ENCODE measurements at regions not wholly inside any gene's neighbourhood (a gene's known extent, or its start where the extent isn't known, plus 50 kb on each side); places are given as distances from the start of the nearest gene placed in this dataset.

GRCh38 chr11:134613646-134614045, 201.6 kb upstream of the B3GAT1 start:
- Mint-ChIP-seq H3K4me3 (no peak overlapping the region), H3K27ac (no peak overlapping the region), H3K27me3 (peaks cover 11% of the 10 kb centered on the region), H3K9me3 (no peaks in the 10 kb centered on the region), H3K4me1 (no peaks in the 10 kb centered on the region)
- no peak for ATAC-seq
- DNase-seq, result no peak

GRCh38 chr11:134612140-134613030, 200.3 kb upstream of the B3GAT1 start:
- Mint-ChIP-seq H3K4me1 (no peaks in the 10 kb centered on the region), H3K27me3 (peaks cover 23% of the 10 kb centered on the region), H3K4me3 (no peak overlapping the region), H3K9me3 (no peaks in the 10 kb centered on the region), H3K27ac (no peak overlapping the region)
- ATAC-seq (no peak), DNase-seq (no peak)

- no peaks in the 10 kb centered on the region for H3K4me1 Mint-ChIP-seq
- ATAC-seq (no peak), DNase-seq (no peak)
- H3K4me3 Mint-ChIP-seq, result no peak overlapping the region
- H3K27me3 Mint-ChIP-seq, result peaks cover 28% of the 10 kb centered on the region
- no peak overlapping the region for H3K27ac Mint-ChIP-seq
- H3K9me3 Mint-ChIP-seq, result no peaks in the 10 kb centered on the region
Observed at GRCh38 chr11:134611537-134611936, 199.5 kb upstream of the B3GAT1 start.

GRCh38 chr11:134610116-134610910, 198.3 kb upstream of the B3GAT1 start:
- ATAC-seq, result no peak
- no peaks in the 10 kb centered on the region for H3K9me3 Mint-ChIP-seq
- peaks cover 28% of the 10 kb centered on the region for H3K27me3 Mint-ChIP-seq
- no peak overlapping the region for H3K4me3 Mint-ChIP-seq
- no peak for DNase-seq
- H3K27ac Mint-ChIP-seq, result no peak overlapping the region
- H3K4me1 Mint-ChIP-seq, result no peaks in the 10 kb centered on the region

GRCh38 chr11:134609361-134610115, 197.5 kb upstream of the B3GAT1 start:
- DNase-seq (no peak), ATAC-seq (no peak)
- Mint-ChIP-seq H3K9me3 (no peaks in the 10 kb centered on the region), H3K4me1 (no peaks in the 10 kb centered on the region), H3K4me3 (no peak overlapping the region), H3K27ac (no peak overlapping the region), H3K27me3 (peaks cover 28% of the 10 kb centered on the region)

- no peak for DNase-seq
- no peak for ATAC-seq
- Mint-ChIP-seq H3K27ac (no peak overlapping the region), H3K4me1 (no peaks in the 10 kb centered on the region), H3K4me3 (no peak overlapping the region), H3K9me3 (no peaks in the 10 kb centered on the region), H3K27me3 (peaks cover 28% of the 10 kb centered on the region)
Observed at GRCh38 chr11:134607963-134608750, 196.1 kb upstream of the B3GAT1 start.

- H3K9me3 Mint-ChIP-seq, result no peaks in the 10 kb centered on the region
- ATAC-seq (no peak), DNase-seq (no peak)
- no peak overlapping the region for H3K27ac Mint-ChIP-seq
- no peak overlapping the region for H3K4me3 Mint-ChIP-seq
- H3K27me3 Mint-ChIP-seq, result peaks cover 28% of the 10 kb centered on the region
- no peaks in the 10 kb centered on the region for H3K4me1 Mint-ChIP-seq
Observed at GRCh38 chr11:134606251-134606650, 194.2 kb upstream of the B3GAT1 start.

GRCh38 chr11:134604886-134605285, 192.8 kb upstream of the B3GAT1 start:
- Mint-ChIP-seq H3K27me3 (peaks cover 28% of the 10 kb centered on the region), H3K4me1 (no peaks in the 10 kb centered on the region), H3K9me3 (no peaks in the 10 kb centered on the region), H3K4me3 (no peak overlapping the region), H3K27ac (no peak overlapping the region)
- no peak for ATAC-seq
- DNase-seq, result no peak

GRCh38 chr11:134599299-134599771, 187.3 kb upstream of the B3GAT1 start:
- Mint-ChIP-seq H3K27ac (no peak overlapping the region), H3K4me3 (no peak overlapping the region), H3K9me3 (no peaks in the 10 kb centered on the region), H3K27me3 (peaks cover 24% of the 10 kb centered on the region), H3K4me1 (no peaks in the 10 kb centered on the region)
- no peak for ATAC-seq
- no peak for DNase-seq

- Mint-ChIP-seq H3K4me3 (no peak overlapping the region), H3K4me1 (no peaks in the 10 kb centered on the region)
Observed at GRCh38 chr11:134598368-134598767, 186.3 kb upstream of the B3GAT1 start.

GRCh38 chr11:134597452-134597851, 185.4 kb upstream of the B3GAT1 start:
- no peak overlapping the region for H3K4me3 Mint-ChIP-seq
- DNase-seq (no peak), ATAC-seq (no peak)
- no peak overlapping the region for H3K27ac Mint-ChIP-seq
- H3K9me3 Mint-ChIP-seq, result no peaks in the 10 kb centered on the region
- H3K27me3 Mint-ChIP-seq, result peaks cover 24% of the 10 kb centered on the region
- no peaks in the 10 kb centered on the region for H3K4me1 Mint-ChIP-seq

More at GRCh38 chr11:134598368-134598767, 186.3 kb upstream of the B3GAT1 start:
- DNase-seq (no peak), ATAC-seq (no peak)
- no peak overlapping the region for H3K27ac Mint-ChIP-seq
- H3K9me3 Mint-ChIP-seq, result no peaks in the 10 kb centered on the region
- peaks cover 24% of the 10 kb centered on the region for H3K27me3 Mint-ChIP-seq

GRCh38 chr11:134596404-134596803, 184.4 kb upstream of the B3GAT1 start:
- Mint-ChIP-seq H3K27me3 (peaks cover 24% of the 10 kb centered on the region), H3K9me3 (no peaks in the 10 kb centered on the region), H3K4me1 (no peaks in the 10 kb centered on the region), H3K4me3 (no peak overlapping the region), H3K27ac (no peak overlapping the region)
- DNase-seq, result no peak
- ATAC-seq, result no peak

GRCh38 chr11:134592391-134592990, 180.4 kb upstream of the B3GAT1 start:
- ATAC-seq (peak; percentile 83), DNase-seq (peak; percentile 50 to 53)
- no peaks in the 10 kb centered on the region for H3K9me3 Mint-ChIP-seq
- no peak overlapping the region for H3K4me3 Mint-ChIP-seq
- no peaks in the 10 kb centered on the region for H3K4me1 Mint-ChIP-seq
- peaks cover 29% of the 10 kb centered on the region for H3K27me3 Mint-ChIP-seq
- H3K27ac Mint-ChIP-seq, result no peak overlapping the region

- Mint-ChIP-seq H3K4me1 (no peaks in the 10 kb centered on the region), H3K27me3 (peaks cover 37% of the 10 kb centered on the region), H3K9me3 (no peaks in the 10 kb centered on the region), H3K27ac (no peak overlapping the region), H3K4me3 (no peak overlapping the region)
- DNase-seq, result no peak
- no peak for ATAC-seq
Observed at GRCh38 chr11:134591338-134591737, 179.3 kb upstream of the B3GAT1 start.
